CD1c-positive myeloid dendritic cell (primary cell): ENCODE measurements at regions not wholly inside any gene's neighbourhood (a gene's known extent, or its start where the extent isn't known, plus 50 kb on each side); places are given as distances from the start of the nearest gene placed in this dataset.

Experiments
- DNase-seq: peaks from one replicate; pipeline ENCODE4 v3.0.0-alpha.2; 2016; ENCODE audit errors: extremely low spot score

DNA sequence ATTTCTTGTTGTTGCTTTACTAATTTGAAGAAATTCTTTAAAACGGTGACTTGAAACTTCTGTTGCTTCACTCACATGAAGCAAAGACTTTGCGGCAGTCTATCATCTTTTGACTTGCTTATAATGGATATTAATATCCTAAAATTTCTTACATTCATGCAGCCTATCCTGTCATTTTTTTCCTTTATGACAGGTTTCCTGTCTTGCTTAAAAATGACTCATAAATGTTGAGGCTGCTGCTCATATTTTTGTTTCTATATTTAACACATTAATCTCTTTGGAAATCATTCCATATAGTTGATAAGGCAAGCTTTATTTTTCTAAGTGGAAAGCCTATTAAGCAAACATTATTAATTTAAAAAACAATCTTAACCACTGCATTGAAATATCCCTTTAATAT, 176.6 kb upstream of the GALNTL6 start:
- no peak for DNase-seq

DNA sequence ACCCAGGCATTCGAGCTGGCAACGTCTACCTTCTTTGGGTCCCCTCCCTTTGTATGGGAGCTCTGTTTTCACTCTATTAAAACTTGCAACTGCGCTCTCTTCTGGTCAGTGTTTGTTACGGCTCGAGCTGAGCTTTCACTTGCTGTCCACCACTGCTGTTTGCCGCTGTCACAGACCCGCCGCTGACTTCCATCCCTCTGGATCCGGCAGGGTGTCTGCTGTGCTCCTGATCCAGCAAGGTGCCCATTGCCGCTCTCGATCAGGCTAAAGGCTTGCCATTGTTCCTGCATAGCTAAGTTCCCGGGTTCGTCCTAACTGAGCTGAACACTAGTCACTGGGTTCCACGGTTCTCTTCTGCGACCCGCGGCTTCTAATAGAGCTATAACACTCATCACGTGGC, 183.5 kb upstream of the GALNTL6 start:
- no peak for DNase-seq

DNA sequence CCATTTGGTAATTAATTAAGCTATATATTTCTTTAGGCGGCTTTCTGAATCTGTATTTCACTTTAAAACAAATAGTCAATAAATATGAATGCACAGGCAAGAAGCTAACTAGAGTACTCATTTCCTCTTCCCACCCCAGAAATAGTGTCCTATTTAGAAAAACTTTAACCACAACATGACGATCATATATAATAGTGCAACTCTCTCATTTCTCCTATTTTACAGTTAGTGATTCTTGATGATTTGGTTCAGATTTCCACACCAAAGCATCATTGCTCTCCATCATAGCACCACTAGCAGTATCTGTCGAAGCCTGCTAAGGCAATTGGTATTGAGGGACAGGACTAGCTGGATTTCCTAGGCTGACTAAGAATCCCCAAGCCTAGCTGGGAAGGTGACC, 184.0 kb upstream of the GALNTL6 start:
- no peak for DNase-seq

DNA sequence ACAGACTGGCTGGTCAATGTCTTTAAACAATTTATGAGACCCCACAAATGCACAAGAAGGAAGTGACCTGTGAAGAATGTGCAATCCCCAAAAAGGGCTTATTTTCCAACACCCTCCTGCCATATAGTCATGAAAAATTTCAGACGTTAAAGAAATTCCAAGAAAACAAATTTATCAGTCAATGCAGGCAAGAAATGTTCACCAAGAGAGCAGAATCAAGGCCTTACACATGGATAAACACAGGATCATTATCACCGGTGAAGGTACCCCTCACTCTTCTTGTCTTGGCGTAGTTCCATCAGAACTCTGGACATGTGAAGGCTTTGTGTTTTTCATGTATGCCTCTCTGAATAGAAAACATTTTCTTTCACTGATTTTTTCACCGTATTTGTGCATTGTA, 186.7 kb upstream of the GALNTL6 start:
- DNase-seq: no peak

DNA sequence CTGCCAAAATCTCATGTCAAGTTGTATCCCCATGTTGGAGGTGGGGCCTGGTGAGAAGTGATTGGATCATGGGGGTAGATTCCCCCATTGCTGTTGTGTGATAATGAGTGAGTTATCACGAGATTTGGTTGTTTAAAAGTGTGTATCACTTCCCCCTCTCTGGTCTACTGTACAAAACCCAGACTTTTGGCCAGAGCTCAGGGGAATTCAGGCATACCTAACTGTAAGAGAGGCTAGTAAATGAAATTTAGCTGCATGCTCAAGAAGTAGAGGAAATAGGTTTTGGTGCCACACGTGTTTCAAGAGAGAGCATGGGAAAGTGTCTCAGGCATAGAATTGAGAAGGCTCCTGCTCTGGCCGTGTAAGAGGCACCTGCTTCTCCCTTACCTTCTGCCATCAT, 190.5 kb upstream of the GALNTL6 start:
- no peak for DNase-seq

DNA sequence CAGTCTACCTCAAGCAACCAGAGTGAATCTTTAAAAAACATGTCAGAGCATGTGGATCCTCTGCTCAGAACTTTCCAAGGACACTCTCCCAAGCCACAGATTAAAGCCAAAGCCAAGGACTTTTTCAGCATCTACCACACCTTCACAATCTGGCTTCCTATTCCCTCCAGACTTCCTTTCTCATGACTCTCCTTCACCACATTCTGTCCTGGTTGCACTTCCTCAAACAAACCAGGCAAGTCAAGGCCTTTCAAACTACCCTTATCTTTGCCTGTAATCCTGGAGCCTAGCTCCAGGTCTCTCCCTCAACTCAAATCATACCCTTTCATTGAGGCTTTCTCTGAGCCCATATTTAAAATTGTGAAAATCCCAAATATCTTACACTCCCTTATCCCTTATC, 191.6 kb upstream of the GALNTL6 start:
- DNase-seq: no peak

DNA sequence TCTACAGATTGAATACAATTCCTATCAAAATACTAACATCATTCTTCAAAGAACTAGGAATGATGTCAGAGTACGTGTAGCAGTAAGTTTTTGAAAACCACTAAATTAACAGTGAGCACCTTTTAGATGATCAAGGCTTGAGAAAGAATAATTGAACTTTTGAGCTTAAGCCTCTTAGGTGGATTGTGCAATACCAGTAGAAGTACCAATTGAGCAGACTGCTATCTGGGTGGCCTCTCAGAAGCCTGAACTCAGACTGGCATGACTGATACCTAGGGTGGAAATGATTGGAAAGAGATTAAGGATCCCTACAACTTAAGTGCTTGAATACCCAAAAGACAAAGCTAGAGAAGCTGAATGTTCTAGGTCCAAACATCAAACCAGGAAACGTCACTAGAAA, 200.3 kb upstream of the GALNTL6 start:
- DNase-seq: no peak

DNA sequence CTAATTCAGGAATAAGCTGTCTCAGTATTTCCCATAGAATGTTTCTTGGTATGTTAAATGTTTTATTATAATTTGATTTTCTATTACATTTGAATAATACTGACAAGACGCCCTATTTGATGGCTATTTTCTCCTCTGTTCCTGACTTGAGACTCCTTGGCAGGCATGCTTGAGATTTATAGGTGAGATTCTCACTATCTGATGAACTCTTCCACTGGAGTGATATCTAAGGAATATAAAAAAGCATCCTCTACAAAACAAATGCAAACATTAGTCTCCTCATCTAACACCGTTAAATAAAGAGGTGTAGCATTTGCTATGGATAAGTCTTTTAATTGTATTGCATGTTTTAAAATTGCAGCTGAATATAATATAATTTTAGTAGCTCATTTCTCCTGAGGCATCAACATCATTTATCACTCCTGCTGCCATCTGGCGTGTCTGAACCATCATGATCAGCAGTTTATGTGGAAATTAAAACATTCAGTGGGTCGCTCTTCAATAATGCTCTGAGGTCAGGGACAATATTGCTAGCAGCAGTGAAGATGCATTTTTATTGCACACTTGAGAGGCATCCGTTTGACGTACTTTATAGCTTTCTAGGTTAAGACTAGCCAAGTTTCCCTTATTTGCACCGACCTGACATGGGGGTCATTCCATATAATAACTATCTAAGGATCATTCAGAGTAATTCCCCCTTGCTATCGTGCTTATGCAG, 210.4 kb upstream of the GALNTL6 start:
- no peak for DNase-seq

DNA sequence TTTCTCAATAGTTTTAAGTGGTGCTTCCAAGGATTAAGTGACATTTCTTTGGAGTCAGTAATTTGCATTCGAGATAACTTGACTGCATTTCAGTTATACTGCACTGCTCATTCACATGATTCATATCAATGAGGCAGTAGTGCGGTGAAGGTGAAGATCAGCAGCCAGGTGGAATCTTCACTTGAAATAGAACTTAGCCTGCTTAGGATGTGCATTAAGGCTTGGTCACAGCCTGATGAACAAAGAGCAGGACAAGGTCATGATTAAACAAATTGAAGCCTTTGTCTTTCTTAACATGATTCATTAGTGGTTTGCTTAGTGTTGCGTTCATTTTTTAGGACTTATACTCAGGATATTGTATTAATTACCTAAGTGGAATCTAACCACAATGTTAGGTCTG, 212.1 kb upstream of the GALNTL6 start:
- no peak for DNase-seq

DNA sequence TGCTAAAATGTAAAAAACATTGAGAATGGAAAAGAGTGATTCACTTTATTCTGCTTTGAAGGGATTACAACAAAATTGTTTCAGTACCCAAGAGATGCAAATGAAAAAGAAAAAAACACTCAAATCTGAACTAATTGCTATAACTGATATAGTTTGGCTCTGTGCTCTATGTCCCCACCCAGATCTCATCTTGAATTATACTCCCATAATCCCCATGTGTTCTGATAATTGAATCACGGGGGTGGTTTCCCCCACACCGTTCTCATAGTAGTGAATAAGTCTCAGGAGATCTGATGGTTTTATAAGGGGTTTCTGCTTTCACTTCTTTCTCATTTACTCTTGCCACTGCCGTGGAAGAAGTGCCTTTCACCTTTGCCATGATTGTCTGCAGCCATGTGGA, 213.6 kb upstream of the GALNTL6 start:
- no peak for DNase-seq

DNA sequence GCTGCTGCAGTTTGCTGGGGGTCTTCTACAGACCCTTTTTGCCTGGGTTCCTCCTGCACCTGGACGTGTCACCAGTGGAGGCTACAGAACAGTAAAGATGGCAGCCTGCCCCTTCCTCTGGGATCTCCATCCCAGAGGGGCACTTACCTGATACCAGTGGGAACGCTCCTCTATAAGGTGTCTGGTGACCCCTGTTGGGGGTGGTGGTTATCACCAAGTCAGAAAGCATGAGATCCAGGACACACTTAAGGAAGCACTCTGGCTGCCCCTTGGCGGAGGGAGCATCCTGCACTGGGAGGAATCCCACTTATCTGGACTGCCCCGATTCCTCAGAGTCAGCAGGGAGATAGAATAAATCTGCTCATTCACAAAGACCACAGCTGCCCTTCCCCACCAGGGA, 218.9 kb upstream of the GALNTL6 start:
- DNase-seq: no peak

DNA sequence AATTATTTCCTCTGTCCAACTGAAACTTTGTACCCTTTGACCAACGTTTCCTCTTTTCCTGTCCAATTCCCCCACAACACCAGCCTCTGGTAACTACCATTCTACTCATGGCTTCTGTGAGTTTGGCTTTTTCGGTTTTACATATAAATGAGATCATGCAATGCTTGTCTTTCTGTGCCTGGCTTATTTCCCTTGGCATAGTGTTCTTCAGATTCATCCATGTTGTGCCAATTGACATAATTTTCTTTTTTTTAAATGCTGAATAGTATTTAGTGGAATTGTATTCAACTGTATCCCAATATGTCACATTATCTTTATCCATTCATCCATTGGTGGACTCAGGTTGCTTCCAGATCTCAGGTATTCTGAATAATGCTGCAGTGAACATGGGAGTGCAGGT, 222.5 kb upstream of the GALNTL6 start:
- no peak for DNase-seq

DNA sequence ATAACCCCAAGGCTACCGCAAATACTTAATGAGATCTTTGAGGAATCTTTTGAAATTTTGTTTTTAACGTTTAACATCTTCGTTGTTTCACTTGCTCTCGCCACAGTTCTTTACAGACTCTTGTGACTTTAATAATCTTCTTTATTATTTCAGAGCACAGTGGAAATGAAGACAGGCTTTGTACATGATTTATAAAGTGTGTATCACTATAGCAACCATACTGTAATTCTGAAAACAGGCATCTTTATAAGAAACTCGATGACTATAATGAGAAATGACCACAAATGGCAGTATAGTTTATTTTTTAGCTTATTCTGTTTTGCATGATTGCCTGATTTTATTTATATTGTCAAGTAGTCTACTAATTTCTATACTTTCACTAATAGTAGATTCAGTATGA, 224.4 kb upstream of the GALNTL6 start:
- DNase-seq: no peak

DNA sequence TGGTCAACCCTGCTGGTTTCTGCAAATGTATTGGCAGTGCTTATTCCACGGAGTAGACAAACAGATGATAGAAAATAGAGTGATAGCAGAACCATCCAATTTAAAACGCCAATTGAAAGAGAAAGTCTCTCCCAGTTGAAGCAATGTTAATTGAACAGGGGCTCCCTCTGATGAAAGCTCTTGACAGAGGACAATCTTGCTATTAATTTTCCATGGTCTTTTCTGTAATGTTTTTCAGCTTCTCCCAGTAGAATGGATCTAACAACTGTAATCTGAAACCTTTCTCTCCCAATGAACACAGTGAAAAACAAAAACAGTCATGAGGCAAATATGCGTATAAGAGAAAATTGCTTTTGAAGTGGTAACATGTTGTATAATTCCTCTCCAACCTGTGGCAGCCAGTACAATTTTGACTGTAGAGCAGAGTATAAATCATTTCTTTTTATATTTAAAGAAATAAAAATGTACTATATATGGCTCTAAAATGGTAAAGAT, 225.1 kb upstream of the GALNTL6 start:
- no peak for DNase-seq

DNA sequence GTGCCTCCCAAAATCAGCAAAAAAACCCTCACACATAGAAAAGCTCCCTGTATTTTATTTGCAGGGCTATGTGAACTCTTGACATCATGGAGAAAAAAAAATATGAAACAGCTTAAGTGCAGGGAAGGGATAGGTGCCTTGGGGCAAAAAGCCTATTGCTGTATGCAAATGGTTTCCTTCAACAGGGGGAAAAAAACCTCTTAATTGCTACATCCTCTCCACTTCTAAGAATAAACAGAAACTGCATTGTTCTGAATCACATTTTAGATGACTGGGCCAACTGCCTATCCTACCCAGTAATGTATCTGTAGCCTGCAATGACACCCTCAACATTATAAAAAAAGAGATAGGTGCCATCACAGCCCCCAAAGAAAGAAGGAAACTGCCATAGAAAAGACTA, 229.4 kb upstream of the GALNTL6 start:
- DNase-seq: no peak

DNA sequence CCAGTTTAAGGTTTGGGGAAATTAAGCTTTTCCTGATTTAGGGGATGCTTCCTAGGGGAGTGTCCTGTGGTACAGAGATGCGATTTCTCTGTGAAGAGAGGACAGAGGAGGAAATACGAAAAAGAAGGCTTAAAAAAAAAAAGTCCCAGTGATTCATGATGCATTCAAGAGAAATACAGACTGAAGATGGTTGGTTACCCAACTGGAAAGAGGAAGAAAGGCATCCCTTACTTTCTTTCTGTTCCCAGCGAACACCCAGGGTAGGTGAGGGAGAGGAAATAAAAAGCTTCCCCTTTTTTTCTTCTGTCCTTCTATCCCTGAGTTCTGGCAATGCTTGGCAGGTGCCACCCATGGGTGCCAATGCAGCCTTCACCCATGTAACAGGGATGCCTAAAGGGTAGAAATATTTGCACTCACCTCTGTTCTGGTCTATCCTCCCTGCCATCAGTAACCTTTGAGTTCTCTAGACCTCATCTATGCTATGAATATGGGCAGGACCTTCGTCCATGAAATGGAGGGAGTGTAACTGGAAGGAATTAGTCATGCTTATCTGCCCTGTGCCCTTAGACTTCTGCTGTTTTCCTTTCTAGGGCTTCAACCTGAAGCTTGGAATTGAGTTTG, 230.1 kb upstream of the GALNTL6 start:
- DNase-seq: no peak

DNA sequence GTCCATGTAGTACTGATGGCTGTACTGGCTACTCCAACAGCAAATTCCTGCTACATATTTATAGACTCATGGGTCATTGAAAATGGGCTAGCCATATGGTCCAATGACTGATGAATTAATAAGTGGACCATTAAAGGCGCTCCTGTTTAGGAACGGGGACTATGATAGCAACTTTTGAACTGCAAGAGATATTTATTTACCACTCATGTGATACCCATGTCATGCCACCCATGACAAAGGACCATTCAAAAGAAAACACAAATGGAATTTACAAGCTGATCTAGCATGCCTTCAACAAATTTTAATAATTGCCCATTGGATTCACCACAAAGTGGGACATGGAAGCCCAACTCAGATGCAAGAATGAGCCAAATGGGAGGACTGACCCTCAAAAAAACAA, 240.0 kb upstream of the GALNTL6 start:
- DNase-seq: no peak

DNA sequence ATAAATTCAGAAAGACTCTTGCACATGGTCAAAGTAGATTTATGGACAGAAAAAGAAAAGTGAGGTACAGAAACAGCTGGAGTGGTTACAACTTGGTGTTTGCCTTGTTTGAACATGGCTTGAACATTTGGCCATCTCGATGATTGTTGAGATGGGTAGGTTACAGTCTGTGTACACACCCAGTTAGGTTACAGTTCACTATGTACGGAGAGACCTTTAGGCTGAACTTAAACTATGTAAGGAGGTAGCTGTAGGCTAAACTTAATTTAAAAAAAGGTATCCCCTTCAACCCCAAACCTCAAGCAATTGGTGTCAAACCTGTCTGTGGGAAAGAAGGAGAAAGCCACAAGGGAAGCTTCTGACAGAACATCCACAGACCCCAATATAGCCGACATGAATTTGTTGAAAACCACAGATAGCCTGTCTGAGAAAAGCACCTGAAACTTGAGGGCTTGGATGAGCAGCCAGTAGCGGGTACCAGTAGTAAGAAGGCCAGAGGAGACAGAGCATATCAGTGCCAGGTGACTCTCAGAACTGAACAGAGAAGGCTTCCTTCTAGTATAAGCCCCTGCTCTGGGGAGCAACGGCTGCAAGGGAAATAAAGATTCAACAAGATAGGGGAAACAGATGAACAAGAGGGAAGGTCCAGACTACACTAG, 247.9 kb upstream of the GALNTL6 start:
- no peak for DNase-seq

DNA sequence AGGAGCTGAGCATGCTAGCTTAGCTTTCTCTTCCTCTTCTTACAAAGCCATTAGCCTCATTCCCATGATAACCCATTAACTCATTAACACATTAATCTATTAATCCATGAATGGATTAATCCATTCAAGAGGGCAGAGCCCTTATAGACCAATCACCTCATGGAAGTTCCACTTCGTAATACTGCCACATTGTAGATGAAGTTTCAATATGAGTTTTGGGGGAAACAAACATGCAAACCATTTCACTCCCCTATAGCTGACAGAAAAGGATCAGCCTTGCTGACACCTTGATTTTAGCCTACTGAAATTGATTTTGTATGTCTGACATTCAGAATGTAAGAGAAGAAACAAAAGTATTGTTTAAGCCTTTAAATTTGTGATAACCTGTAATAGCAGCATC, 251.8 kb upstream of the GALNTL6 start:
- no peak for DNase-seq

DNA sequence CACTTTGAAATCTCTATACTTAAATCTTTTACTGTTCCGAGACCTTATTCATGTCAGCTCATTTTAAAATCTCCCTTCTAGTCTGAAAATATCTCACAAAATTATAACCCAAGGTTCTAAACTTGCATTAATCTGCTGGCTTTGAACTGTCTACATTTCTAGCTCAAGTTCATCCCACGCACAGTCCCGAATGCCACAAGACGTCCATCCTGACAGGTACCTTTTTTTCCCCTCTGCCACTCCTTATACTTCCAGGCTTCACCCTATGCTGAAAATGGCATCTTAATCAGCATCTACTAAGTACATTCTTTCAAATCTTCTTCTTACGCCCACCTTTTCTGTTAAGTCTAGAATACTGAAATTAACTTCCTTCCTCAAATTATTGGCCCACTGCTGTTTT, 259.2 kb upstream of the GALNTL6 start:
- no peak for DNase-seq

DNA sequence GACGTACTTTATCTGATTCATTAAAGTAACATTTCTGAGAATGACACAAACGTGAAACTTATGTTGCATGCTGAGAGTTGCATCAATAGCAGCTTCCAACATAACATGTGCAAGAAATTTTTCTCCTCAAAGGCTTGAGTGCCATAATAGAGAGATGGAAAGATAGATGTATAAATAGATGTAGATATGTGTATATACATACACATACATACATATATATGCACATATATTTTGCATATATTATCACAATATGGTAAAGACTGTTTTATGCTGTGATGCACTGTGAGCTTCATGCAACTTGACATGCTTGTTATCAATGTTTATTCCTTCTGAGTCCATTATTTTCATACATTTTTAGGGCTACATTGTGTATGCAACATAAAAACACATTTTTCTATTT, 270.6 kb upstream of the GALNTL6 start:
- no peak for DNase-seq

DNA sequence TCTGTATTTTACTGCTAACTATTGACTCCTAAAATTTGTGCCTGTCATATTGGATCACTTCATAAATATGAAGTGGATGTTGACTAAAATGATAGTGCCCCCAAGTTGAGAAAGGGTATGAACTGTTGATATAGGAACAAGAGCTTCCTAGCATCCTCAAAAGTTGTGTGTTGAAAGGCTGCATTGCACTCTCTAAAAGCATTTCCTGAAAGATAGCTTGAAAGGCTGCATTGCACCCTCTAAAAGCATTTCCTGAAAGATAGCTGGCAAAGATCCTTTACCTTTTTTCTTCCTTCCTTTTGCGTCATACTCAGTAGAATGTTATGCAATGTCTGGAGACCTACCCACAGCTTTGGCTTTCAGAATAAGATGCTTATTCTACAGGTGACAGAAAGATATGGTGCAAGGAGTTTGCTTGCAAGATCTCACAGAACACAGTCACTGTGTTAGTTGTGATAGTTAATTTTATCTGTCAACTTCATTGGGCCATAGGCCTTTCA, 274.6 kb upstream of the GALNTL6 start:
- DNase-seq: no peak

DNA sequence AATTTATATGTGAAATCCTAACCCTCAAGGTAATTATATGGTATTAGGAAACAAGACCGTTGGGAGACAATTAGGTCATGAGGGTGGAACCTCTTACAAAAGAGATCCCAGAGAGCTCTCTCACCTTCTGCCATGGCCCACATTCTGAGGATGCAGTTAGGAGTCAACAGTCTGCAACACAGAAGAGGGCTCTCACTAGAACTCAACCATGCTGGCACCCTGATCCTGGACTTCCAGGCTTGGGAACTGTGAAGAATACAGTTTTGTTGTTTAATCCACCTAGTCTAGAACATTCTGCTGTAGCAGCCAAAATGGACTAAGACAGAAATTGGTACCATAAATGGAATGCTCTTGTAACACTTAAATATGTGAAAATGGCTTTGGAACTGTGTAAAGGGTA, 278.8 kb upstream of the GALNTL6 start:
- DNase-seq: no peak
